SKM-1 treated with dmso at 0.1 percent for 144 hours (cell line): ENCODE measurements at regions not wholly inside any gene's neighbourhood (a gene's known extent, or its start where the extent isn't known, plus 50 kb on each side); places are given as distances from the start of the nearest gene placed in this dataset.
"Not testable (repeated sequence)": the region's sequence is repeated elsewhere in the genome, so short reads cannot be mapped to it uniquely, and the experiment has no call there.

ENCODE experiments used
- DNase-seq: peaks from one replicate; lab custom pipeline; 2025; ENCODE audit not compliant: unreplicated experiment; lab: John Stamatoyannopoulos, UW

DNA sequence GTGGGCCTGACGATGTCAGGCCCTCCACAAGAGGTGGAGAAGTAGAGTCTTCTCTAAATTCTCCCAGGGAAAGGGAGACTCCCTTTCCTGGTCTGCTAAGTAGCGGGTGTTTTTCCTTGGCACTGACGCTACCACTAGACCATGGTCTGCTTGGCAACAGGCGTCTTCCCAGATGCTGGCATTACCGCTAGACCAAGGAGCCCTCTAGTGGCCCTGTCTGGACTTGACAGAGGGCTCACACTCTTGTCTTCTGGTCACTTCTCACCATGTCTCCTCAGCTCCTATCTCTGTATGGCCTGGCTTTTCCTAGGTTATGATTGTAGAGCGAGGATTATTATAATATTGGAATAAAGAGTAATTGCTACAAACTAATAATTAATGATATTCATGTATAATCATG is 51.1 kb upstream of the RASSF6 start:
- not testable (repeated sequence) for DNase-seq

DNA sequence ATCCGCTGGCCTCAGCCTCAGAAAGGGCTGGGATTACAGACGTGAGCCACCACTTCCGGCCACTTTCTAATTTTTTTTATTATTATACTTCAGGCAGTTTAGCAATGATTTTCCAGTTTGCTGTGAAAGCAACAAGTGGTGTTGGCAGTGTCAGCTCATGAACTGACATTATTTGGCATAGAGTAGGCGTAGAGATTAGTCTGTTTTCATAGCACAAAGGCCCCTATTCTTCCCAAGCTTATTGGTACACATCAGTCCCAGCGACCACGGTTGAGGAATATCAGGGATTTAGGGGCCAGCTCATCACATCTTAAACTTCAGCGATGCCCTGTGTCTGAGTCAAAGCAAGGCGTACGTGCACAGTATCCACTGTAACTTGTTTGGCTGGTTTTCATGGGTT is 53.0 kb upstream of the RASSF6 start:
- DNase-seq: no peak

DNA sequence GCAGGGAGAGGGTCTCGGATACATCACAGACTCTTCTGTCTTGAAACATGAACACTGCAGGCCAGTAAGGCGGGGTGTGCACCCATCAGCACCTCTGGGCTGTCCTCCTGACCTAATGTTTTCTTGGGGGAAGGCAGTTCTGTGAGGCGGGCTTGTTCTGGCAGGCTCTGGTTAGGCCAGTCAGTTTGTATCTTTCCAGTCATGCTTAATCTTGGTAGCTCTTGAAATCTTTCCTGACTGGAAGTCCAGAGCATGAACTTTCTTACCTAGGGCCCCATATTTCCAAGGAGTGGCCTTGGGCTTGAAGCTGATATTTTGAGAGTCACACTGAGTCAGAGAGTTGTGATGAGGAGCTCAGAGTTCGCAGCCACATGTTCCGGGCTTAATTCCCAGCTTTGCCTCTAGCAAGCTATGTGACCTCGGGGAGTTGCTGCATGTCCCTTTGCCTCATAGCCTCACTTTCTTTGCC is 54.2 kb upstream of the RASSF6 start:
- DNase-seq: no peak

DNA sequence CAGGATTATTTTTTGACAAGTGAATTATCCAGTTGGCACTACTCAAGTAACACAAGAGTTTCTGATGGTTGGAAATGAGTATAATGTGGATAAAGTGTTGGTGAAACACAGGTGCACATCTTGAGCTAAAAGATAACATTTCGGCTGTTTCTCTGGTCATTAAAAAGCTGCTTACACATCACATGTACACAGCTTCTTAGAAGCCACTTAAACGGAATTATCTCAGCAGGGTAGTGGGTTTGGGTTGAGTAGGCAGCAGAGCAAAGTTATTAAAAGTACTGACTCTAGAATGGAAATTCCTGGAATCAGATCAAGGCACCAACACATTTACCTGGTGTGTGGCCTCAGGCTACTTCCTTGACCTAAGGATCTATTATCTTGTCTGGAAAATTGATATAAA is 55.4 kb upstream of the RASSF6 start:
- no peak for DNase-seq

DNA sequence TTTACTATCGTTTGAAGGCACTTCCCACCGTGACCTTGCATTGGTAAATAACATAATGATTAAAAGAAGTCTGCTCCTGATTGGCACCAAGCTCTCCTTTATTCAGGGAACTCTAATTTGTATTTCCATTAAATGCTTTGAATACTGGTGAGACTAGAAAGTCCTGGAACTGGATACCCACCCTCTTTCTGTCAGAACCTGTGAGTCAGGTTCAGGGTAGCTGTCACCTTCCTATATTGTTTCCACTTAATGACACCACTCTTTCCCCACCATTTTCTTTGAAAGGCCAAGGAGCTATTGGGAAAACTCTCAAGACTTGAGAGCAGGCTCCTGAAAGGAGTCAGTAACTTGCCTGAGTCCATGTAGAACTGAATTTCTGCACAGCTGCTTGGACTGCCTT is 55.9 kb upstream of the RASSF6 start:
- no peak for DNase-seq

DNA sequence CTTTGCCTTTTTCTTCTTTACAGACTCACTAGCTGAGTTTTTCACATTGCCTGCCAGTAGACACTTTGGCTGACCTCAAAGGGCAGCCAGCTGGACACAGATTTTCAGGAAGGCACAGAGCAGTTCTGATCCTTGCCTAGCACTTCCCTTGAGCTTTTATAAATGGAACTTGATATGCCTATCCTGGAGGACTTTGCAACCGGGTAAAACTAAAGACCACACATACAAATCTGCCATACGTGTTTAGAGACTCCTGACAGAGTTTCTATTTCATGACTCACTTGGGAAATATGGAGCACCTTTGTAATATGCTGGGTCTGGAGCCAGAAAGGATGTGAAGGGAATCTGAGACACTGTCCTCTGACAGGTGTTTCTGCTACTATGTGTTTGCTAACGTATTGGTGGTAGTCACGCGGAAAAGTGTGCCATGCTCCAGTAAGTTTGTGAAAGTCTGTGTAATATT is 56.7 kb upstream of the RASSF6 start:
- no peak for DNase-seq

DNA sequence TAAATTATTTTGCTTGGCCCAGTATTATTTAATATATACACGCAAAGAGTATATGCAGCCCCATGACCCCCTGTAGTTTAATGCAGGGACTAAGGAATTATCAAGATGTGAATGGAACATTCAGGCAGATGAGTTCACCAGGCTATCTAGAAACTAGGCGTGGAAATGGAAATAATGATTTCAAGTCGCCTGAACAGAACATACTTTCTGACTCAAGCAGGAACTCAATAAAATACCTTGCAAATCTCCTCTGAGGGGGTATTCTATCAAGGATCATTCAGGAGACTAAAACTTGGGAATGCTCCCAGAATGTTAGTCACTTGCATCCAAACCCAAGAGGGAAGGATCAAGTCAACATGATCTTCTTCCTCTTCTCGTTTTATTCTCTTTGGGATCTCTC is 59.6 kb upstream of the RASSF6 start:
- DNase-seq: no peak

DNA sequence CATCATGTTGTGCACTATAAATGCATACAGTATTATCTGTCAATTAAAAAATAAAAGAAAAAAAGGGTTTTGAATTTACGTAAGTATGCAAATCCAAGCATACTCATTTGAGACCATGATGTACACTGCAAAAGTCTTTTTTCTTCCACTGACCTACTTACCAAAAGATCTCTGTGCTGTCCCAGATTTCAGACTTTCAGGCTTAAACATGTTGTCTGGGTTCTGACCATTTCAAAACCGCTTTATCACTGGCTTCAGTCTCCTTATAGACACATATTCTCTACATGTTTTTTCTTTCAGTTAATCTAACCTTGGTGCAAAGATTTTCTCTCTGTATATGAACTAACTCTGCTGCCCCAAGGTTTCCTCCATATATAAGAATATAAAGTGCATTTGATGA is 58.6 kb upstream of the CXCL8 start:
- no peak for DNase-seq

DNA sequence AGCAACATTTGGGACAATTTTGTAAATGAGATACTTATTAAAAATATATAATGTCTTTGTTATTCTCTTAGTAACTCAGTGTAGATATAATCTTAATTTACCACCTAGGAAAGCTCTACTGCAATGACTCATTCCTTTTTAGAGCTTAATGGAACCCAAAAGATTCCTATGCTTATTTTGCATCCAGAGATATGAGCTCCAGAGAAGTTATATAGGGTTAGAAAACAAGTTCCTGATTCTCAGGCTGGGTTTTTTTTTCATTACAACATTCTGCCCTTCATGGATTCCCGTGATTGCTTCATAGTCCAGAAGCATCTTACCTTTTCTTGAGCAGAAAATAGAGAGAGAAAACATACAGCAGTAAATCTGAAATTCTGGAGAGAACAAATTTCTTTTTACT is 57.9 kb upstream of the CXCL8 start:
- no peak for DNase-seq

DNA sequence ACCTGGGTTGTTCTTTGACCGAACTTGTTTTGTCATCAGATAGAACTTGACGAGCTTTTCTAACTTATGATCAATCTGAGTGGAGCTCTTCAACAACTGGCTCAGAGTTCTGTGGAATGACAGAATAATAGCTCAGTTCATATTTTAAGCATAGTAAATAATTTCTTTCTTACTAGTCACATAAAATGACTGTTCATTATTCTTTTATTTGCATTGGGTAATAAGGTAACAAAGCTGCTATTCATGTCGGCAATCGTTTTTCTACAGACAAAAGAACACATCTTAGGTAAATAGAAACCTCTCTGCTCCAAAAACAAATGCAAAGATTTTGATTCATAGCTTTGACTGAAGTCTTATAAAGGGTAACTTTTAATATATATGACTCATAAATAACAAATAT is 57.3 kb upstream of the CXCL8 start:
- no peak for DNase-seq

DNA sequence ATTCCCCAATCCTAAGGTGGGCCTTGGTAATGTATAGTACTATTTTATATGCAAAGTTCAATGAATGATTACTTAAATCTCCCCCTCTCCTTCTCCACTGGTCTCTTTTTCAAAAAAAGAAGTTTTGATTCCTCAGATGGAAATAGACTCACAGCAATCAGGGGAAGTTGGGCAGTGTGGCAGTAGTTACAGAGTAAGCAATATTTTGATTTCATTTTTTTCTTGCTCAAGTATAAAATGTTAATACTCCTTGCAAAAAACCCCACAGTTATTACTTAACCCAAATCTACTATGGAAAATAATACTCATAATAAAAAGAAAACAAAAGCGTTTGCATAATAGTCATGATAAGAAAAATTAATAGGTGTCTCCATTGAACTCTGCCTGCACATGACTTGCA is 56.9 kb upstream of the CXCL8 start:
- no peak for DNase-seq

DNA sequence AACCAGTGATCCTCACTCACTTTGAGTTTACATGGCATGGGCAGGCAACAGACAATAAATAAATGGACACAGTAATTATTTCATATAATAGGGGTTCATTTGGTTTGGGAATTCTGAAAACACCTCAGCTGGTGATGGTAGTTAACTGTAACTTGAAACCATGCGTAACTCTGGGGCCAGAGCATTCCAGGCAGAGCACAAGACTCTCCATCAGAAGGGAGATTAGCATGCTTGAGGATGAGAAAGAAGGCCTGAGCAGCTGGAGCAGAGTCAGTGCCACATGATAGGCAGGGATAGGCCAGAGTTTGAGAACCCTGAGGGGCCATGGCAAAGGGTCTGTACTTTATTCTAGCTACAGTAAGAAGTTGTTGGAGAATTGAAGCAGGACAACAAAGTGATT is 56.3 kb upstream of the CXCL8 start:
- no peak for DNase-seq

DNA sequence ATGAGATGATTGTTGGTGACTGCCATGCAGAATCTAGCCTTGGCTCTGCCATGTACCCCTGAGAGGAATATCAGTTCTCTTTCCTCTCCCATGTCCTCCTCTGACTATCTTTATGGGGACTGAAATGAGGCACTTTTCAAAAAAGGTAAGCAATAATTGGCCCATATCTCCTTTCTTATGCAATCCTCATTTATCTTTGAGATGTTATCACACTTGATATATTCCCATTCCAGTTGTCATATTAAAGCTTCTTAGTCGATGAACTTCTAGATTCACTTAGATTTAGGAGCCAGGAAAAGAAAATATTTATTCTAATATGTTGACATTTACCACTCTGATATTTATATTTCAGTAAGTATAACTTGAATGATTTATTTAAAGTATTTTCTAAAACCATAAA is 55.3 kb upstream of the CXCL8 start:
- DNase-seq: no peak

DNA sequence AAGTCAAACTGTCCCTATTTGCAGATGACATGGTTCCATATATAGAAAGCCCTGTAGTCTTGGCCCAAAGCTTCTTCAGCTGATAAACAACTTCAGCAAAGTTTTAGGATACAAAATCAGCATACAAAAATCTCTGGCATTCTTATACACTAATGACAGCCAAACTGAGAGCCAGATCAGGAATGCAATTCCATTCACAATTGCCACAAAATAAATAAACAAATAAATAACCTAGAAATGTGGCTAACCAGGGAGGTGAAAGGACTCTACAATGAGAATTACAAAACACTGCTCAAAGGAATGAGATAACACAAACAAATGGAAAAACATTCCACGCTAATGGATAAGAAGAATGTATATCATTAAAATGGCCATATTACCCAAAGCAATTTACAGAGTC is 52.9 kb upstream of the CXCL8 start:
- DNase-seq: no peak

DNA sequence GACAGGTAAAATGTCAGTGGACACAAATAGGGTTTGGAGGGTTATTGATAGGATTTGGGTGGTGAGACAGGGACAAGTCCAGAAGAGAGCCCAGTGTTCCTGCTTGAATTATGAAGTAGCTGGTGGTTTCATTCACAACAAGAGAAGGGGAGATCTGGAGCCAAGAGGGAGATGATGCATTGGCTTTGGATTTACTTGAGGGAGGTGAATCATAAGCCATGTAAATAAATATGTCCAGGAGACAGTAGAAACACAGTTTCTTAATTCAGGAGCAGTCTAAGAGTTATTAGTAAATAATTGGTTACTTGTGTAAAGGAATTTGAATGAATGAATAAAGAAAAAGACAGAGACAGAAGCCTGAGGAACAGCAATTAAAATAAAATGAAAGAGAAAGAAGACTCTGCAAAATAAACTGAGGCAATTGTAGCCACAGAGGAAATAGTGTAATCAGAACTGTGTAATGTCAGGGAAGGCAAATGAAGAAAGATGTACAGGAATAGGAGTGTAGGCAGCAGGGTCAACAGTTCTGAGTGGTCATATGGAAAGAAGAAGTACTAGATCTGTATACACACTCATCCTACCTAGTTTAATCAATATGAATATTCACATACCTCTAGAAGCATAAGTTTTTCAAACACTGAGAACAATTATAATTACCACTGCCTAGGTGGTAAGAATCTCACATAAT is 50.2 kb upstream of the CXCL8 start:
- DNase-seq: peak; percentile 48
